Left ventricle myocardium inferior (tissue), 1 donor: ENCODE measurements at regions not wholly inside any gene's neighbourhood (a gene's known extent, or its start where the extent isn't known, plus 50 kb on each side); places are given as distances from the start of the nearest gene placed in this dataset.

ENCODE experiments used
- DNase-seq: peaks from one replicate; pipeline ENCODE4 v3.0.0-alpha.2; 2020
- H3K27ac ChIP-seq: fragments of 200-600 bp; replicated peaks from 2 replicates; pipeline ENCODE4 v1.8.0; 2021
- H3K27me3 ChIP-seq: fragments of 200-600 bp; 2 replicates; pipeline ENCODE4 v1.8.0; 2021; ENCODE audit warnings: low read depth
- H3K36me3 ChIP-seq: fragments of 200-600 bp; 2 replicates; pipeline ENCODE4 v1.8.0; 2021
- H3K4me1 ChIP-seq: fragments of 200-600 bp; 2 replicates; pipeline ENCODE4 v1.8.0; 2021
- H3K4me3 ChIP-seq: fragments of 200-600 bp; 2 replicates; pipeline ENCODE4 v1.8.0; 2021; ENCODE audit warnings: mild to moderate bottlenecking, moderate library complexity
- H3K9me3 ChIP-seq: fragments of 200-600 bp; replicated peaks from 2 replicates; pipeline ENCODE4 v1.8.0; 2021
- CTCF ChIP-seq: fragments of 200-600 bp; IDR thresholded peaks from 2 replicates; pipeline ENCODE4 v1.8.0; 2021; ENCODE audit warnings: antibody characterized with exemption, mild to moderate bottlenecking, borderline replicate concordance
- intact Hi-C: fragments of 100-400 bp; cut with micrococcal nuclease; formaldehyde crosslinking; loops from one replicate; pipeline ENCODE4 v1.11.0; 2022
- donor health status: DM: no; HTN: yes; CAD: no; lungs with severe emphysema.

- Histone ChIP-seq H3K27ac (no peak overlapping the region), H3K4me3 (no peak overlapping the region), H3K4me1 (no peaks in the 10 kb centered on the region), H3K36me3 (no peaks in the 10 kb centered on the region), H3K9me3 (no peaks in the 10 kb centered on the region), H3K27me3 (peaks cover 61% of the 10 kb centered on the region)
- intact Hi-C loops = no loop called here
- DNase-seq = no peak
- no peak for TF ChIP-seq CTCF
Measured at GRCh38 chr1:239954836-239955235, 136.8 kb upstream of the FMN2 start.

GRCh38 chr1:239955431-239955830, 136.3 kb upstream of the FMN2 start:
- no peak for DNase-seq
- Histone ChIP-seq H3K27ac (no peak overlapping the region), H3K36me3 (no peaks in the 10 kb centered on the region), H3K9me3 (no peaks in the 10 kb centered on the region), H3K27me3 (peaks cover 64% of the 10 kb centered on the region), H3K4me1 (no peaks in the 10 kb centered on the region), H3K4me3 (no peak overlapping the region)
- no peak for TF ChIP-seq CTCF
- intact Hi-C loops = no loop called here

DNA sequence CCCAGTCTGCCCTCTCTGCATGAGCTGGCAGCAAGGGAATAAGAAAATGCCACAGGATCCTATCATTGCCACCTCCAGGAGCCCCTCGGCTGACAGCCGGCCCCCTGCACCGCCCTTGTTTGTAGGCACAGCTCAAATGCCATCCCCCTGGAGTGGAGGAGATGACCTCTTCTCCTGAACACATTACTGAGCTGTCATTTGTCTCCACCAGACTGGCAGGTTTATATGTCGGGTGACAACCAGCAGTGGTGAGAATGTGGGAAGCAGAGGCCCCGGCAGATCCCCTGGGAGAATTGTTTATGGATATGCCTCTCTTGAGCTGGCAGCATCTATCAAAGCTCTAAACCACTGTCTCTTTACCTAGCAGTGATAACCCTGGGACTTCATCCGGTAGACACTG, 135.4 kb upstream of the FMN2 start:
- no peaks in the 10 kb centered on the region for H3K36me3 ChIP-seq
- H3K9me3 ChIP-seq = no peaks in the 10 kb centered on the region
- intact Hi-C loops = no loop called here

DNA sequence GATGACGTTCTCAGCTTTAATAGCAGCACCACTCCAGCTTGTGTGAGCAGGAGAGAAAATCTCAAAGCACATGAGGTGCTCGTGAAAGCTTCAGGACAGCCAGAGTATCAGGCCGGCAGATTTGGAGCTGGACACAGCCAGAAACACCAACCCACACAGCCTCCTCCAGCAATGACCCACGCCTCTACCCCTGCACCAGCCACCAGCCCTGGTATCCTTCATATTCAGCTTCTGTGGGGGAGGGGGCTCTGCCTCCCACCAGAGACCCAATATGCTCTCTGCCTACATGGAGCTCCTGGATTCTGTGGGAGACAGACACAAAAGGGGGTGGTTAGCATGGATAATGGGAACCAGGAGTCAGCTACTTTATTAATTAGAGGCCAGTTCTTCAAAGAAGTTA, 133.6 kb upstream of the FMN2 start:
- no peak for DNase-seq
- Histone ChIP-seq H3K27me3 (peaks cover 77% of the 10 kb centered on the region), H3K4me3 (no peak overlapping the region), H3K27ac (no peak overlapping the region), H3K36me3 (no peaks in the 10 kb centered on the region), H3K4me1 (no peaks in the 10 kb centered on the region), H3K9me3 (no peaks in the 10 kb centered on the region)
- intact Hi-C loops = no loop called here
- TF ChIP-seq CTCF = no peak

More for the DNA sequence above, 135.4 kb upstream of the FMN2 start:
- Histone ChIP-seq H3K4me3 (no peak overlapping the region), H3K4me1 (no peaks in the 10 kb centered on the region), H3K27me3 (peaks cover 73% of the 10 kb centered on the region), H3K27ac (no peak overlapping the region)
- TF ChIP-seq CTCF = no peak
- DNase-seq = no peak

DNA sequence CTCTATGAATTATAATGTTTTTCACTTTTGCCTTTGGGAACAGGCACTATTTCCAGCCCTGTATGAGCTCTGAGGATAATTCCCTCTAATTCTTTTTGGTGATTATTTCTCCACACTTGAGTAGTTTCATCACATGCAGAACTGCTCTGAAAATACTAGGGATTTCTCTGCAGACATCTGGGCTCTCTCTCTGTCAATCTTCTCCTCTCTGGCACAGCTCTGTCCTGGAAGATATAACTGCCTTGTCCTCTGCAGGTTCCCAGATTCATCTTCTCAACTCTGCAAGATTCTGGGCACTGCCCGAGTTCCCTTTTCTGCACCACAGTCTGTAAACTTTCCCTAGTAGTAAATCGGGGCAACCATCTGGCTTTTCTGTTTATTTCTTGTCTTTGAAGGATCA, 131.3 kb upstream of the FMN2 start:
- Histone ChIP-seq H3K9me3 (no peaks in the 10 kb centered on the region), H3K27me3 (peaks cover 61% of the 10 kb centered on the region), H3K36me3 (no peaks in the 10 kb centered on the region), H3K4me3 (no peak overlapping the region), H3K4me1 (no peaks in the 10 kb centered on the region), H3K27ac (no peak overlapping the region)
- intact Hi-C loops = no loop called here
- DNase-seq = no peak
- no peak for TF ChIP-seq CTCF

GRCh38 chr1:239963856-239964255, 127.8 kb upstream of the FMN2 start:
- intact Hi-C loops = no loop called here
- no peaks in the 10 kb centered on the region for H3K9me3 ChIP-seq
- no peak for DNase-seq
- no peaks in the 10 kb centered on the region for H3K4me1 ChIP-seq
- no peak for TF ChIP-seq CTCF
- H3K27me3 ChIP-seq = peaks cover 48% of the 10 kb centered on the region
- H3K36me3 ChIP-seq = no peaks in the 10 kb centered on the region
- H3K27ac ChIP-seq = no peak overlapping the region
- H3K4me3 ChIP-seq = no peak overlapping the region
